ENCODE measurements at regions not wholly inside any gene's neighbourhood (a gene's known extent, or its start where the extent isn't known, plus 50 kb on each side); places are given as distances from the start of the nearest gene placed in this dataset.
"Not testable (repeated sequence)": the region's sequence is repeated elsewhere in the genome, so short reads cannot be mapped to it uniquely, and the experiment has no call there.

GRCh38 chr3:39573392-39573791, 105.9 kb downstream of the MOBP start:
- H3K36me3 ChIP-seq (ENCODE audit: control insufficient read depth, insufficient read depth, low read length) = no peaks in the 10 kb centered on the region
- H3K4me3 ChIP-seq (ENCODE audit: low read length) = no peak overlapping the region
- H3K9me3 Mint-ChIP-seq = no peaks in the 10 kb centered on the region
- no peak overlapping the region for H3K27ac Mint-ChIP-seq
- 90% methylated on average over 9 of the region's 9 CpGs for WGBS (ENCODE audit: insufficient coverage)
- no peaks in the 10 kb centered on the region for H3K4me1 Mint-ChIP-seq
- no peaks in the 10 kb centered on the region for H3K4me1 ChIP-seq (ENCODE audit: control insufficient read depth, insufficient read depth, low read length)
- no peak overlapping the region for H3K27ac ChIP-seq (ENCODE audit: low read length)
- H3K27me3 Mint-ChIP-seq (ENCODE audit: low read depth in 2 of 2) = no peaks in the 10 kb centered on the region
- H3K36me3 Mint-ChIP-seq = no peaks in the 10 kb centered on the region
- ATAC-seq (no peak), DNase-seq (no peak)
- H3K9me3 ChIP-seq (ENCODE audit: control insufficient read depth, insufficient read depth, low read length) = no peaks in the 10 kb centered on the region
- intact Hi-C loops (cut with micrococcal nuclease) = no loop called here
- TF ChIP-seq CTCF (IDR thresholded peaks at IDR 0.05) = no peak
- no peak overlapping the region for H3K4me3 Mint-ChIP-seq
- H3K27me3 ChIP-seq (ENCODE audit: control insufficient read depth, insufficient read depth, low read length) = no peaks in the 10 kb centered on the region

GRCh38 chr3:39577541-39577940, 110.1 kb downstream of the MOBP start:
- H3K27me3 Mint-ChIP-seq (ENCODE audit: low read depth in 2 of 2) = peaks cover 0 to 6% of the 10 kb centered on the region in 2 donors
- H3K4me3 Mint-ChIP-seq = no peak overlapping the region
- intact Hi-C loops (cut with micrococcal nuclease) = no loop called here
- DNase-seq (no peak), ATAC-seq (no peak)
- no peaks in the 10 kb centered on the region for H3K36me3 ChIP-seq (ENCODE audit: control insufficient read depth, insufficient read depth, low read length)
- no peaks in the 10 kb centered on the region for H3K9me3 ChIP-seq (ENCODE audit: control insufficient read depth, insufficient read depth, low read length)
- 91% methylated on average over 5 of the region's 6 CpGs for WGBS (ENCODE audit: insufficient coverage)
- no peak overlapping the region for H3K27ac ChIP-seq (ENCODE audit: low read length)
- H3K9me3 Mint-ChIP-seq = no peaks in the 10 kb centered on the region
- no peaks in the 10 kb centered on the region for H3K4me1 Mint-ChIP-seq
- H3K36me3 Mint-ChIP-seq = no peaks in the 10 kb centered on the region
- no peak overlapping the region for H3K4me3 ChIP-seq (ENCODE audit: low read length)
- no peak for TF ChIP-seq CTCF (IDR thresholded peaks at IDR 0.05)
- no peak overlapping the region for H3K27ac Mint-ChIP-seq
- no peaks in the 10 kb centered on the region for H3K4me1 ChIP-seq (ENCODE audit: control insufficient read depth, insufficient read depth, low read length)
- no peaks in the 10 kb centered on the region for H3K27me3 ChIP-seq (ENCODE audit: control insufficient read depth, insufficient read depth, low read length)

- H3K36me3 Mint-ChIP-seq; H3K27ac ChIP-seq (ENCODE audit: low read length); H3K36me3 ChIP-seq (ENCODE audit: control insufficient read depth, insufficient read depth, low read length); H3K9me3 ChIP-seq (ENCODE audit: control insufficient read depth, insufficient read depth, low read length); H3K4me3 Mint-ChIP-seq; H3K9me3 Mint-ChIP-seq; H3K27ac Mint-ChIP-seq; H3K4me1 Mint-ChIP-seq; intact Hi-C loops (cut with micrococcal nuclease); DNase-seq; H3K27me3 ChIP-seq (ENCODE audit: control insufficient read depth, insufficient read depth, low read length); ATAC-seq; H3K4me3 ChIP-seq (ENCODE audit: low read length); H3K4me1 ChIP-seq (ENCODE audit: control insufficient read depth, insufficient read depth, low read length); H3K27me3 Mint-ChIP-seq (ENCODE audit: low read depth in 2 of 2): not testable (repeated sequence)
- 87% methylated on average over 2 of the region's 4 CpGs for WGBS (ENCODE audit: insufficient coverage)
Observed at GRCh38 chr3:39586215-39586614, 118.7 kb downstream of the MOBP start.

- Mint-ChIP-seq H3K36me3 (no peaks in the 10 kb centered on the region), H3K4me1 (no peaks in the 10 kb centered on the region), H3K27me3 (ENCODE audit: low read depth in 2 of 2) (peaks cover 0 to 4% of the 10 kb centered on the region in 2 donors), H3K9me3 (no peaks in the 10 kb centered on the region), H3K4me3 (no peak overlapping the region), H3K27ac (no peak overlapping the region)
- no peaks in the 10 kb centered on the region for H3K4me1 ChIP-seq (ENCODE audit: control insufficient read depth, insufficient read depth, low read length)
- no peak overlapping the region for H3K27ac ChIP-seq (ENCODE audit: low read length)
- intact Hi-C loops (cut with micrococcal nuclease) = no loop called here
- ATAC-seq = no peak
- H3K27me3 ChIP-seq (ENCODE audit: control insufficient read depth, insufficient read depth, low read length) = no peaks in the 10 kb centered on the region
- no peak for DNase-seq
- H3K36me3 ChIP-seq (ENCODE audit: control insufficient read depth, insufficient read depth, low read length) = no peaks in the 10 kb centered on the region
- H3K9me3 ChIP-seq (ENCODE audit: control insufficient read depth, insufficient read depth, low read length) = no peaks in the 10 kb centered on the region
- WGBS (ENCODE audit: insufficient coverage) = 85% methylated on average over 1 of the region's 1 CpG
- TF ChIP-seq CTCF (IDR thresholded peaks at IDR 0.05) = no peak
- no peak overlapping the region for H3K4me3 ChIP-seq (ENCODE audit: low read length)
Observed at GRCh38 chr3:39587113-39587512, 119.6 kb downstream of the MOBP start.

Measured in natural killer cell (primary cell).